ENCODE measurements at regions not wholly inside any gene's neighbourhood (a gene's known extent, or its start where the extent isn't known, plus 50 kb on each side); places are given as distances from the start of the nearest gene placed in this dataset.

GRCh38 chr2:226126104-226126503 lies 673.5 kb downstream of the IRS1 start:
- peaks cover 14% of the 10 kb centered on the region; the same call in 2 of the 3 replicates for H3K9me3 ChIP-seq
- DNase-seq (ENCODE audit: low read depth in 1 of 2, low spot score in 1 of 2) (no peak), FAIRE-seq (no peak), ATAC-seq (no peak)
- POLR2A ChIA-PET, result no interaction called here
- H3K4me1 ChIP-seq, result peaks cover 14% of the 10 kb centered on the region; the same call in 1 of the 3 replicates
- H3K27ac ChIP-seq, result peak overlapping the region in 1 of 2 experiments; percentile 2; a peak in 1 of 6 replicates
- TF ChIP-seq JUNB (IDR thresholded peaks at IDR 0.05) (no peak), ZSCAN20 (CRISPR knock-in tag; IDR thresholded peaks at IDR 0.05) (no peak)
- no peak overlapping the region for H3K4me2 ChIP-seq
- CTCF ChIA-PET, result no interaction called here
- 95% methylated on average over 1 of the region's 1 CpG for WGBS (ENCODE audit: missing lambda C conversion rate)
- no peak overlapping the region for H3K4me3 ChIP-seq

GRCh38 chr2:226125176-226125883 lies 674.3 kb downstream of the IRS1 start:
- ATAC-seq (no peak), DNase-seq (ENCODE audit: low read depth in 1 of 2, low spot score in 1 of 2) (no peak), FAIRE-seq (no peak)
- WGBS (ENCODE audit: missing lambda C conversion rate), result 72% methylated on average over 7 of the region's 7 CpGs
- Histone ChIP-seq H3K4me1 (peaks cover 14% of the 10 kb centered on the region; the same call in 1 of the 3 replicates), H3K4me2 (peak overlapping the region; percentile 19; the same call in 1 of the 3 replicates), H3K9me3 (peaks cover 18% of the 10 kb centered on the region; the same call in 2 of the 3 replicates), H3K27ac (peak overlapping the region; percentile 2 to 50; a peak in 3 of 6 replicates), H3K4me3 (no peak overlapping the region)
- CTCF ChIA-PET, result no interaction called here
- TF ChIP-seq MAZ (IDR thresholded peaks at IDR 0.05; ENCODE audit: borderline replicate concordance, low read depth, low read length) (no peak), KDM5A (IDR thresholded peaks at IDR 0.05) (no peak), ZNF302 (CRISPR knock-in tag; IDR thresholded peaks at IDR 0.05) (no peak), ATOH8 (CRISPR knock-in tag; IDR thresholded peaks at IDR 0.05; ENCODE audit: low read depth) (no peak), RFX5 (IDR thresholded peaks at IDR 0.05) (no peak), HOXB5 (CRISPR knock-in tag; IDR thresholded peaks at IDR 0.05) (no peak), RNF2 (IDR thresholded peaks at IDR 0.05; ENCODE audit: borderline replicate concordance, low read depth) (no peak), NPAS2 (CRISPR knock-in tag; IDR thresholded peaks at IDR 0.05; ENCODE audit: borderline replicate concordance) (no peak), CBX2 (IDR thresholded peaks at IDR 0.05; ENCODE audit: borderline replicate concordance, low read depth) (no peak), RARB (CRISPR knock-in tag; IDR thresholded peaks at IDR 0.05) (no peak), CTCF (IDR thresholded peaks at IDR 0.05) (no peak)
- POLR2A ChIA-PET, result no interaction called here

GRCh38 chr2:226124548-226125011 lies 675.0 kb downstream of the IRS1 start:
- peaks cover 19% of the 10 kb centered on the region for H3K4me1 ChIP-seq
- DNase-seq (ENCODE audit: low read depth in 1 of 2, low spot score in 1 of 2) (no peak), FAIRE-seq (no peak), ATAC-seq (no peak)
- TF ChIP-seq, protein P1, sequence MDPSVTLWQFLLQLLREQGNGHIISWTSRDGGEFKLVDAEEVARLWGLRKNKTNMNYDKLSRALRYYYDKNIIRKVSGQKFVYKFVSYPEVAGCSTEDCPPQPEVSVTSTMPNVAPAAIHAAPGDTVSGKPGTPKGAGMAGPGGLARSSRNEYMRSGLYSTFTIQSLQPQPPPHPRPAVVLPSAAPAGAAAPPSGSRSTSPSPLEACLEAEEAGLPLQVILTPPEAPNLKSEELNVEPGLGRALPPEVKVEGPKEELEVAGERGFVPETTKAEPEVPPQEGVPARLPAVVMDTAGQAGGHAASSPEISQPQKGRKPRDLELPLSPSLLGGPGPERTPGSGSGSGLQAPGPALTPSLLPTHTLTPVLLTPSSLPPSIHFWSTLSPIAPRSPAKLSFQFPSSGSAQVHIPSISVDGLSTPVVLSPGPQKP (IDR thresholded peaks at IDR 0.05; ENCODE audit: low read depth, low read length), result no peak
- TF ChIP-seq JUN (IDR thresholded peaks at IDR 0.05) (no peak), MAX (IDR thresholded peaks at IDR 0.05) (no peak)
- peak overlapping the region; percentile 15 to 70; a peak in 3 of 6 replicates for H3K27ac ChIP-seq
- ChIA-PET CTCF (interaction anchor here (0.7 kb wide), 1 partner anchor 14 kb away, joined by 3 read pairs; no protein-coding TSS in a partner anchor), POLR2A (no interaction called here)
- H3K4me2 ChIP-seq, result peak overlapping the region; percentile 19; the same call in 1 of the 3 replicates
- WGBS (ENCODE audit: missing lambda C conversion rate), result 70% methylated on average over 2 of the region's 2 CpGs
- no peak overlapping the region for H3K4me3 ChIP-seq
- H3K9me3 ChIP-seq, result peaks cover 18% of the 10 kb centered on the region; the same call in 2 of the 3 replicates

Data from A549 (cell line).